Renal pelvis (tissue), 1 donor: ENCODE measurements at regions not wholly inside any gene's neighbourhood (a gene's known extent, or its start where the extent isn't known, plus 50 kb on each side); places are given as distances from the start of the nearest gene placed in this dataset.
"Not testable (repeated sequence)": the region's sequence is repeated elsewhere in the genome, so short reads cannot be mapped to it uniquely, and the experiment has no call there.

ENCODE experiments used
- DNase-seq: peaks from one replicate; pipeline ENCODE4 v3.0.0-alpha.2; 2013

DNA sequence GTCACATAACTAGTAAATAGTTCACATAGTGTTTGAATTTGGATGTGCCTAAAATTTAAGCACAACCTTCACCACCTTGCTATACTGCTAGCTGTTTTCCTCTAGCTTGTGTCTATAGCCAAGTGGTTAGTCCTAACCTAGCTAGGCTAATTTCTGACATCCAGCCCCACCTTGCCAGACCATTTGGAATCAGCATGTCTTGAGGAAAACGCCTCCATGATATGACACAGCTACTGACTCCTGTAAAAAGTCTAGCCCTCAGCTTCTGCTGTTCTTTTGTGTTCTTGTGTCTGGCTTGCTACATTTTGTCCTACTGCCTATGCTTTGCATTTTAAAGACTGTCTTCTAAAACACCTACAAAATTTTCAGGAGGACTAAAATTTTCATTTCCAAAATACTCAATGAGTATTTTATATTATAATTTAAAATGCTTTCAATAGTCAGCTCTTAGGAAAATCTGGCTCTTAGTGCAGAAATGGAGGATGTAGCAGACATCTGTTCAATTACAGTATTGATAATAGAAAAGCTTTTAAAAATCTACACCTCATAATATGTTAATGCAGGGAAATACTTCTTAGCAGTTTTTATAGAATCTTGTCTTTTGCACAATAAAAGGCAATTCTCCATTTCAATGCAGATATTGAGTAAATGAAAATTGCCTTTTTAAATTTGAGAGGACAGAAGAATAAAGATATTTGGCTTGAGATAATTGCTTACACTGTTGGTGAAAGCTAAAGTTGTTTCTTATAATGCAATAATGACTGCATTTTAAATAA, 160.8 kb upstream of the APP start:
- DNase-seq = no peak

DNA sequence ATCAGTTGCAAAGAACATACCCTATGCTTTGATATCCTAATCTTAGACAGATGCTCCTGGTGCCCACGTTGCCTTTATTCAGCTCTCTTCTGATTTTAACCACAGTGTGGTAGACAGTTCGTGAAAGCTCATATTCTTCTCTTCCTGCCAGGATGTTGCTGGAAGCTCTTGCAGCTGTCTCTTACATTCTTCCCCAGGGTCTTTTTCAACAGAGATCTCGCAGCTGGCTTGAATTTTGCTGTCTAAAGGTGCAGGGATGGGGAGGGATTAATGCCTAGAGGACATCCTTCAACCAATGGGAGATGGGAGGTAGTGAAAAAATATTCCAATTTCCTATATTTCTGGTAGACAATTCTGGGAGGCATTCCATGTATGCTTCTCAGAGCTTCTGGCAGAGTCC, 150.0 kb upstream of the APP start:
- no peak for DNase-seq

DNA sequence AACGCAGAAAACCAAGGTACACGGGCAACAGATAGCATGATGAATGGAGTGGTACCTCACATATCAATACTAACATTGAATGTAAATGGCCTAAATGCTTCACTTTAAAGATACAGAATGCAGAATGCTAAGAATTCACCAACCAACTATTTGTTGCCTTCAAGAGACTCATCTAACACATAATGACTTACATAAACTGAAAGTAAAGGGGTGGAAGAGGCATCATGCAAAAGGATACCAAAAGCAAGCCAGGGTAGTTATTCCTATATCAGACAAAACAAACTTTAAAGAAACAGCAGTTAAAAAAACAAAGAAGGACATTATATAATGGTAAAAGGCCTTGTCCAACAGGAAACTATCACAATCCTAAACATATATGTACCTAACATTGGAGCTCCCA, 137.1 kb upstream of the APP start:
- DNase-seq = no peak

DNA sequence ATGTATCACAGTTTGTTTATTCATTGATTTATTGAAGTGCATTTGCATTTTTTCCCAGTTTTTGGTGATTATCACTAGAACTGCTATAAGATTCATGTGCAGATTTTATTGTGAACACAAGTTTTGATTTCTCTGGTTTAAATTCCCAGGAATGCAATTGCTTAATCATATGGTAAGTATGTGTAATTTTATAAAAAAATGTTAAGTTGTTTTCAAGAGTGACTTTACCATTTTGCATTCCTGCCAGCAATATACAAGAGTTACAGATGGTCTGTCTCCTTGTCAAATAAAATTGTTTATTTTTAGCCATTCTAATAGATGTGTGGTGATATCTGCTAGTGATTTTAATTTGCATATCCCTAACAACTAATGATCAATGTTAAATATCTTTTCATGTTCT, 127.3 kb upstream of the APP start:
- no peak for DNase-seq

DNA sequence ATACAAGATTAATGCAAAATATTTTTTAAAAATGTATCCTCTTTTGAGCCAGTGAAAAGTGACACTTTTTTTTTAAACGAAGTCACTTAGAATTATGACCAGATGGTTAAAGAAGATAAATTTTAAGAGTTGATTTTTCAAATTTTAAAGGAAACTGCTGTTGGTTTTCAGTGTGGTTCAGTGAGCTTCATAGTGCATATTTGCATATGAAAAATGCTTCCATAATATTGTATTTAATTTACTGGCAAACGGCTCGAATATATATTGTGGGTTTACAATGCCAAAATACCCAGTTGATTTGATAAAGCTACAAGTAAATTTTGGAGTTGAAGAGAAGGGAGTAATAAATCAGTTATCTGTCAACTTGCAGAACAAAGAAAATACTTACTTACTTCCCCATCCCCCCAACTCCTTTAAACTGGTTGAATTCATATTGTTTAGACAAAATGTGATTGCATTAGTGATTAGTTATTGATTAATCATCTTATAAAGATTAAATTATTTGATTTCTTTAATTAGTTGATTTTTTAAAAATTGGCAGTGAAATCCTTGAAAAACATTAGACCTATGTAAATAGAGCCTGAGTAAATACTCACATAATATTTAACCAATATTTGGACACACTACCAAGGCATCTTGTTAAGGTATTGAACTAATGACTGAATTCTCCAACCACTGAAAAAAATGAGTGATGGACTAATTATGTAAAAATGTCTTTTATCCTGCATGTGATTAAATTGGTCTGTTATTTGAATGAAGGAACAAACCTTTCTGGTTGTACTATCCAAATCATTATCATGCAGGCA, 122.8 kb upstream of the APP start:
- no peak for DNase-seq

DNA sequence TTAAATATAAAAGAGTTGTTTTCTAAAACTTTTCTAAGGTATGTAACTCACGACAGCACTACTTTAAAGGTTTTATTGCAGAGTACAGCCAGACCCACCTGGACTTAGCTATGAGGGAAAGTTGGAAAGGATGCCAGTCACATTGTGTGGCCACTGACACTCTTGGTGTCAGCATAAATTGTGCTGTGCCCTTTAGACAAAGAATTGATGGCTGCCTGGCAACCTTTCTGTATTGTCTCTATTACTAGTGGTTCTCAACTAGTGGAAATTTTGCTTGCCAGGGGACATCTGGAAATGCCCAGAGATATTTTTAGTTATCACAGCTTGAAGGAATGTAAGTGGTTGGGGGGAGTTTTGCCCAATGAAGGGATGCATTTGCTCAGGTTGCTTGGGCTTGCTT, 117.5 kb upstream of the APP start:
- DNase-seq = no peak

DNA sequence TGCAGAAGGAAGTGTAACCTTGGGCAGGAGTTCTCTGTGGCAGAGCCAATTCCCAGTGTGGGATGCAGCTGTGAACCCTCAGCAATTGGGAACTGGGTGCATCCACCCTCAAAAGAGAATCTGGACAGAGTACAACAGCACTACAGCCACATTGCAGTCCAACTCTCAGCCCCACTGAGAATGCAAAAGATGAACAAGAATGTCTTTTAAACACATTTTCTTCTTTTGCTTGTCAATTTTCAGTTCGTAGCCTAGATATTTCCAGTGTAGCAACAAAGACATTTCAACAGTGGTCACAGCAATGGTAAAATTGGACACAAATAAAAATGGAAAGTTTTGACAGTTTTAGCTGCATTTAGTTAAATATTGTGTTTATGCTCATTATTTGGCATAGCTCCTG, 114.0 kb upstream of the APP start:
- no peak for DNase-seq

DNA sequence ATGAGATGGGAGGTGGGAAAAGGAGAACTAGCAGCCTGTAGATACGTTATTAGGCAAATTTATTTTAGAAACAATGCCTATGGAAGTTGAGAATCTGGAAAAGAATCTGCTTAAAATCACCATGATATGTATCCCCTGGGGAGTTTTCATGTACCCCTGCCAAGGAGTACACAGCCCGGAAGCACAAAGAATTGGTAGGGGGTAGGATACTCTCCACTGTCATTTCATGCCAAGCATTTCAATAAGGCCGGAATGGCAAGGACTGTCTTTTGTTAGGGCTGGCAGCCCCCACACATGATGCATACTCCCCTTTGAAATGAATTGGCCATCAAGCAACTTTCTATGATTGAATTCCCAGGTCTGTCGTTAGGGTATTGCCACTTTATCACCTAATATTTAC, 111.5 kb upstream of the APP start:
- no peak for DNase-seq

DNA sequence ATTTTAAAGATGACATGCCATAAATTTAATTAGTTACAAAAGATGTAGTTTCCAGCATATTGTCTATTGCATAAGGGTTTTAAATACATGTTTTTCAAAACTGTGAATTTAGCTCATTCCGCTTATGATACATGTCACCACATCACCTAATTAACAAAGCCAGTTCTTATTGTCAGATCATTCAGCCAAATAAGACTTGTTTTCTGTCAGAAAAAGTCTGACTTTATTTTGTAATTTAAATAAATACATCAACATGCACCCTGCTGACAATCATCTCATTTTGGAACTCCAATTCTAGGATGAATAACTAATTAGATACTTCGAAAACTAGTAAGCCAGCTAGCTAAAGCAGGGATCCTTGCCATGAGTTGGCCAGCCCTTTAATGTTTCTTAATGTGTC, 110.9 kb upstream of the APP start:
- no peak for DNase-seq

DNA sequence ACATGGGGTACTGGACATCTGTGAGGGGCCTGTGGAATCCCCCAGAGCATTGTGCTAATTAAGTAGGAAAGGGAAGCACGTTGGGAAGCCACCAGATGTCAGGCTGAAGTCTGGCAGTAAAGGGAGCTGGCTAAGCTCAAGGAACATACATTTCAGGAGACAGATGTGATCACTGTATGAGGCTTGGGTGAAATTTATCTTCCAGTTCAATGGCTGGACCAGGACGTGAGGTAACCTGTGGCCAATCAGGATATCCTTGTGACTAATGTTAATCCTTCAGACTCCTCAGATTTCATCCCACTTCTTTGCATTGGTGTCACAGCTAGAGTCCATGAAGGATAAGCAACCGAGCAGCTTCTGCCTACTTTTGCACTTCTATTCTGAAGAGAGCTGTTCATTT, 110.2 kb upstream of the APP start:
- no peak for DNase-seq

DNA sequence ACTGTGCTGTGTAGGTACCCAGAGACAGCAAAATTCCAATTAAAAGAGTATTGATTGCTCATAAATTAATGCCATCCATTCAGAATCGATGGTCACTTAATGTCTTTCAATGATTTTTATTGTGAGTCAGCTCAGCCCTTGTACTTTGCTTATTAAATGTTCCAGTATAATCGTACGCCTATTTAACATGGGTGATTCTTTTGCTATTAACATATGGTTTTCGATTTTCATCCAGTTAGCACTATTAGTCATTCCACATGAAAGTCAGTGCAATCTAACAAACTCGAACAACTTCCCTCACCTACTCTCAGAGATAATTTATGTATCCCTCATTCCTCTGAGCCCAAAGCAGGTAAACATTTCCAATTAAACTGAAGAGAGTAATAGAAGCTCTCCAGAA, 109.6 kb upstream of the APP start:
- DNase-seq = no peak

DNA sequence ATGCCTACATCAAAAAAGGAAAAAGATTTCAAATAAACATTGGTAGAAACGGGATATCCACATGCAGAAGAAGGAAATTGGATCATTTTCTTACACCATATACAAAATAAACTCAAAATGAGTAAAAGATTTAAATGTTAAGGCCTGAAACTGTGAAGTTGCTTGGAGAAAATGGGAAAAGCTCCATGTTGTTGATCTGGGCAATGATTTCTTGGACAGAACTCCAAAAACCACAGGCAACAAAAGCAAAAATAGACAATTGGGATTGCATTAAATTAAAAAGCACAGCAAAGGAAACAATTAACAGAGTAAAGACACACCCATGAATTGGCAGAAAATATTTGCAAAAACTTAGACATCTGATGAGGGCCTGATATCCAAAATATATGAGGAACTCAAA, 105.2 kb upstream of the APP start:
- DNase-seq = no peak

DNA sequence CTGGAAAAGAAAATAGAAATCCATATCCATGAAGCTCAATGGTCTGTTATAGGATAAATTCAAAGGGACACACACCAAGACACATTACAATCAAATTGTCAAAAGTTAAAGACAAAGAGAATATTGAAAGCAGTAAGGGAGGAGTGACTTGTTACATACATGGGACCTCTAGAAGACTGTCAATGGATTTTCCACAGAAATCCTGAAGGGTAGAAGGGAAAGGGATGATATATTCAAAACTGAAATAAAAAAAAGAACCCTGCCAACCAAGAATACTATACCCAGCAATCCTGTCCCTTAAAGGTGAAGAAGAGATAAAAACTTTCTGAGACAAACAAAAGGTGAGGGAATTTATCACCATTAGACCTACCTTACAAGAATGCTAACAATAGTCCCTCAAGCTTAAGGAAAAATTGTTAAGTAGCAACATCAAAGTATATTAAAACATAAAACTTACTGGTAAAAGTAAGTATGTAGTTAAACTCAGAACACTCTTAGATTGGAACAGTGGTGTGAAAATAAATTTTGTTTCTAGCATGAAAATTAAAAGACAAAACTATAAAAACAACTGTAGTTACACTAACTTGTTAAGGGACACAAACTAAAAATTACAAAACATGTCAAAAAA, 103.2 kb upstream of the APP start:
- DNase-seq = no peak

DNA sequence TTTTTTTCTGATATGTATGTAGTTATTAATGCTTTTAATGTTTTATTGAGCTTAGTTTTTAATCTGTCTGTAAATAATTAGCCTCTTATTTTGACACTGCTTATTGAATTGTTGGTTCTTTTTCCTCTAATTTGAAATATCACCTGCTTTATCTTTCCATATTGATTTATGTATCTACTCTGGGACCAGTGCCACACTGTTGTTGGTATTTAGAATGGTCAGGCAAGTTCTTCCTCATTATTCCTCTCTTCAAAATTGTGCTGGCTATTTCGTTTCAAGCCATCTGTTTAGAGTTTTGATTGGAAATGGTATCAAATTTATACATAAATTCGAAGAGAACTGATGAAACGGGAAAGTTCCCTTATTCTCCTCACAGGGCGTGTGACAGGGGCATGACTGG, 96.8 kb upstream of the APP start:
- DNase-seq = no peak

DNA sequence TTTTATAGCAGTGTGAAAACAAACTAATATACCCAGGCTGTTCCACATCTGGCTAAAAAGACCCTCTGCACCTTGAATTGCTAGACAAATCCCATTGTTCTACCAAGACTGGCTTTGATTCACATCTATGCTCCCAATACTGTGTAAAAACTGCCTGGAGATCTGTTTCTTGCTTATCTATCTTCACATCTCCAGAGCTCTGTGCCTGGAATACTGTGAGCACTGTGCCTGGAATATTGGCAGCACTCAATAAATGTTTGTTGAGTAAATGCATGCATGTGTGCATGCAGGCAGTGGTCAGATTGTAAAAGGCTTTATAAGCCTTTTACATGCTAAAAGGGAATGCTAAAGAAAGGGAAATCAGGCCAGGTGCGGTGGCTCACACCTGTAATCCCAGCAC, 75.5 kb upstream of the APP start:
- DNase-seq = no peak

DNA sequence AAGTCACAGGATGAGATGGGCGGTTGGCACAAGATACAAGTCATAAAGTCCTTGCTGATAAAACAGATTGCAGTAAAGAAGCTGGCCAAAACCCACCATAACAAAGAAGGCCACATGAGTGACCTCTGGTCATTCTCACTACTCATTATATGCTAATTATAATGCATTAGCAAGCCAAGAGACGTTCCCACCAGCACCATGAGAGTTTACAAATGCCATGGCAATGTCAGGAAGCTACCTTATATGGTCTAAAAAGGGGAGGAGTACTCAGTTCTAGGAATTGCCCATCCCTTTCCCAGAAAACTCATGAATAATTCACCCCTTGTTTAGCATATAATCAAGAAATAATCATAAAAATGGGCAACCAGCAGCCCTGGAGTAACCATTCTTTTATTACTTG, 74.9 kb upstream of the APP start:
- DNase-seq = no peak

DNA sequence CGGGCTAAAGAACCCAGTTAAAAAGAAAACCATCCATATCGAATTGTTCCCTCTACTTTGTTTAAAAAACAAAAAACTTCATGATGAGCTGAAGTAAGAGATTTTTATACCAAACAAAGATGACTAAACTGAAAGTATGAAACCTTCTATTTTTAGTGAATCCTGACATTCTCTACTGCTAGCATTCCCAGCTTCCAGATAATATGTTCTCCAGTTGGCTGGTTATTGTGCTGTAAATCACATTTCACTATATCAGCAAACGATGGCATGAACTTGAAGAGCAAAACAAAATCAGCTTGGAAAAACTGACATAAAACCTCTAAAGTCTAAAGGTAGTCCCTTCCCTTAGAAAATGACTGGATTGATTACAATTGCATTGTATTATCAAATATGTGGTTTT, 68.1 kb upstream of the APP start:
- DNase-seq = no peak

DNA sequence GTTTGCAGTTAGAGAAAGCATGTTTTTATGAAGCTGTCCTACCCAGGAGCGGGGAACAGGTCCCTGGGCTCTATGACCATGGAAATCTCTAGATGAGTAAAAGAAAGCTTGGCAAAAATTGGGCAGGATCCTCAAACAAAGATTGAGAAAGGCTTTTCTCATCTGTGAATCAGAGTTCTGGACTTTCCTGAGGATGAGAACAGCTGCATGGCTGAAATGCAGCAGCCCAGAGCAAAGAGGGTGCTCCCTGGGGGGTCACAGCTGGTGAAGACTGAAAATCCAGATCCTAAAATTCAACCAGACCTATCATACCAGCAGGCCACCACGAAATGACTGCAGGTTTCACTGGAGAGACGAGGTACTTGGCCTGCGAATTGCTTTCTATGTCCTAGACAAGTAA, 65.7 kb upstream of the APP start:
- no peak for DNase-seq

DNA sequence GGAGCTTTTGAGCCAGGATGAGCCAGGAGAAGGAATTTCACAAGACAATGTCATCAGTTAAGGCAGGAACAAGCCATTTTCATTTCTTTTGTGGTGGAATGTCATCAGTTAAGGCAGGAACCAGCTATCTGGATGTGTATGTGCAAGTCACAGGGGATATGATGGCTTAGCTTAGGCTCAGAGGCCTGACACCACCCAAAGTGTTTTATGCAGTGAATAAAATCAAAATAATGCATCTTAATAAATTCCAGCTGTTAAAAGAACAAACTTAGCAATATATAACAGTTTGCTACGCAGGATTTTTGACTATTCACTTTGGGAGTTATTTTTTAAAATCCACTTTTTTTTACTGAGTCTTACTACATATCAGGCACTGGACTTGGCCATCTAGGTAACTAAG, 62.7 kb upstream of the APP start:
- DNase-seq = not testable (repeated sequence)

DNA sequence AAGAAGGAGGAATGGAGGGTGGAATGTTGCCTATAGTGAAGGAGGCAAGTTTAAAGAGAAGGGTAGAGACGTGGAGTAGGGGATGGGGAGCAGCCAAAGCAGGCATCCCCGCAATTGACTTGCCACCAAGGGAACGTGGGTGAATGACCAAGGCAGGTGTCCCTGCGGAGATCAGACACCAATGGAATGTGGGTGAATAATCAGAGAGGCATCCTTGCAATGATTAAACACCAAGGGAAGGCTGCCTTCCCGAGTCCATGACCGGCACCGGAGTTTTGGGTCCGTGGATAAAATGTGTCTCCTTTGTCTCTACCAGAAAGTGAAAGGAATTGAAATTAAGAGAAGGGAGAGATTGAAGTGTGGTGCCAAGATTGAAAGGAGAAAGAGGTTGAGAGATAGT, 61.9 kb upstream of the APP start:
- DNase-seq = not testable (repeated sequence)

DNA sequence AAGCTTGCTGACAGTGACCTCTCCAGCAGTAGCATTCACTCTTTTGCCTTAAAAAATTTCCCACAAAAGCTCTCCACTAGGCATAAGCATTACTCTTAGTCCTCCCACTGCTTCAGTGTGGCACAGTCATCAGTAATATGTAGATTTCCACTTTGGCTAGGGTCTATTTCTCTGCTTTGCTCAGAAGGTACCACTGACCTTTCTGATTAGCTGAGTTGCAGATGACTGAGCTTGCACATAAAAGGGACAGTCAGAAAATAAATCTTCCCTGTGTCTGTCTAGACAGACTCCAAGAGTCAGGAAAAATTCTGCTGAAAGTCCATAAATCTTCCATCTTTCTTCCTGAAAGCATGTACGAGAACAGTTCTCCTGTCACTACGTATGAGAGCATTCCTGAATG, 56.6 kb upstream of the APP start:
- peak; percentile 34 for DNase-seq

DNA sequence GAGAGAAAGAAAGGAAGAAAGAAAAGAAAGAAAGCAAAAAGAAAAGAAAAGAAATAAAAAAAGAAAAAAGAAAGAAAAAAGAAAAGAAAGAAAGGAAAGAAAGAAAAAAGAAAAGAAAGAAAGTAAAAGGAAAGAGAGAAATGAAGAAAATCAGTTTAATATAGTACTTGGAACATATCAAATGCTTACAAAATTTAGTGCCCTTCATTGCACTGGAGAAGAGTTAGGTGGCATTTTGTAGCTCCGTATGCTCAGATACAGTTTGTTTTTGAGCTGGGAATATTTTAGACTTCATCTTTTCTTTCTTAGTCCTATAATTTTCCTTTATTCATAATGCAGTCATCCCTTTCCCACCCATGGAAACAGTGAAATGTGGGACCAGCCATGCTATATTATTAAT, 56.2 kb upstream of the APP start:
- no peak for DNase-seq

DNA sequence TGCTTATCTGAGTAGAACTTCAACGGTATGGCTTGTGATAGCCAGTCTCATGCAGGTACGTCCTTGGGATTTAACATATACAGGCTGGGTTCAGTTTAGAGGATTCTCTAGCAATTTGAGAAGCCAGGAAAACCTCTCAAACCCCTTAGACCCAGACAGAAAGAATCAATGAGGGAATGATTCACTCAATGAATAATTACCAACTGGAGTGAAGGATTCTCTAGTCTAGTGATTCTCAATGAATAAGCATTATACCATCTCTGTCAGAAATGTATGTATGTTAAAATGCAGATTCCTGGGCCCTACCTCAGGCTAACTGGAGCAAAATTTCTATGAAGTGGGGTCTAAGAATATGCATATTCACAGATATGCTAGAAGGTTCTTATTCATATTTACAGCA, 54.5 kb upstream of the APP start:
- DNase-seq = no peak
